ENCODE measurements at regions not wholly inside any gene's neighbourhood (a gene's known extent, or its start where the extent isn't known, plus 50 kb on each side); places are given as distances from the start of the nearest gene placed in this dataset.

DNA sequence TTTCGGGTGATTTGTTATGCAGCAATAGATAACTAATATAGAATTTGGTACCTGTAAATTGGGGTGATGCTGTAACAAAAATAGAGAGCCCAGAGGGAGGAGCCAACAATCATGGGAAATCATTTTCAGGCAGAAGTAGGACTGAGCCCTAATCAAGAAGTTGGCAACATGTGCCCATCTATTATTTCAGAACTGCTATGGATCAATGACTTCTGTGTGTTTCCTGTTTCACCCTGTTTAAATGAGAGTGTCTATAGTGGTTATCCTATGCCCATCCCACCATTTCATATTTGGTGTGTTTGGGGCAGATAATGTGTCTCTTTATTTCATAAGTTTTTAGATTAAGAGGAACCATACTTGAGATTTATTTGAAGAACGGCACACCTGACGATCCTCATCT is 330.8 kb upstream of the CITED2 start:
- TF ChIP-seq POLR2A (IDR thresholded peaks at IDR 0.05), result no peak
- TF ChIP-seq, protein P1, sequence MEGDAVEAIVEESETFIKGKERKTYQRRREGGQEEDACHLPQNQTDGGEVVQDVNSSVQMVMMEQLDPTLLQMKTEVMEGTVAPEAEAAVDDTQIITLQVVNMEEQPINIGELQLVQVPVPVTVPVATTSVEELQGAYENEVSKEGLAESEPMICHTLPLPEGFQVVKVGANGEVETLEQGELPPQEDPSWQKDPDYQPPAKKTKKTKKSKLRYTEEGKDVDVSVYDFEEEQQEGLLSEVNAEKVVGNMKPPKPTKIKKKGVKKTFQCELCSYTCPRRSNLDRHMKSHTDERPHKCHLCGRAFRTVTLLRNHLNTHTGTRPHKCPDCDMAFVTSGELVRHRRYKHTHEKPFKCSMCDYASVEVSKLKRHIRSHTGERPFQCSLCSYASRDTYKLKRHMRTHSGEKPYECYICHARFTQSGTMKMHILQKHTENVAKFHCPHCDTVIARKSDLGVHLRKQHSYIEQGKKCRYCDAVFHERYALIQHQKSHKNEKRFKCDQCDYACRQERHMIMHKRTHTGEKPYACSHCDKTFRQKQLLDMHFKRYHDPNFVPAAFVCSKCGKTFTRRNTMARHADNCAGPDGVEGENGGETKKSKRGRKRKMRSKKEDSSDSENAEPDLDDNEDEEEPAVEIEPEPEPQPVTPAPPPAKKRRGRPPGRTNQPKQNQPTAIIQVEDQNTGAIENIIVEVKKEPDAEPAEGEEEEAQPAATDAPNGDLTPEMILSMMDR (IDR thresholded peaks at IDR 0.05), result no peak

All from Peyer's patch (tissue), 4 donors.